ENCODE measurements at regions not wholly inside any gene's neighbourhood (a gene's known extent, or its start where the extent isn't known, plus 50 kb on each side); places are given as distances from the start of the nearest gene placed in this dataset.

- no peak for ATAC-seq (ENCODE audit: poor library complexity)
- intact Hi-C loops (cut with DNase I), result no loop called here
- DNase-seq, result no peak
Observed at GRCh38 chr13:51027644-51028043, 83.4 kb downstream of the C13orf42 start.

- no peak for DNase-seq
- intact Hi-C loops (cut with DNase I), result no loop called here
Observed at GRCh38 chr13:51026016-51026415, 85.1 kb downstream of the C13orf42 start.

GRCh38 chr13:51025245-51025905 lies 85.7 kb downstream of the C13orf42 start:
- DNase-seq (no peak), ATAC-seq (ENCODE audit: poor library complexity) (no peak)
- intact Hi-C loops (cut with DNase I), result no loop called here

More at GRCh38 chr13:51026016-51026415, 85.1 kb downstream of the C13orf42 start:
- ATAC-seq (ENCODE audit: poor library complexity), result no peak

GRCh38 chr13:51021811-51022210 lies 89.3 kb downstream of the C13orf42 start:
- DNase-seq (no peak), ATAC-seq (ENCODE audit: poor library complexity) (no peak)
- intact Hi-C loops (cut with DNase I), result no loop called here

DNA sequence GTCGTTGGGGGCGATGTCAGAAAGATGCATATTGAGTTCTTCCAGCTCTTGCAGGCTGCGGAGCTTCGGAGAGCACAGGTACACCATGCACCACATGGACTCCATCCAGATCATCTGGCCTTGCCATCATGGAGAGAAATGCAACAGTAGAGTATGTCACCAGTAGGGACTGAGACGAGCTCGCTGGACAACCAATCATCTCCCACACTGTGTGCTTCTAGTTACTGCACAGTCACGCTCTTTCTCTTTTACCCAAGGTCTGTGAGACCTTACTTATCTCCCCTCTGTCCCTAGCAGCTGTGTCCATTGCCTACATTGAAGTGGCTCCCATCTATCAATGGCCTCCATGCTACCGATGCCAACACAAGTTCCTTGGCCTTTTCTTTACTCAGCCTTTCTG lies 90.5 kb downstream of the C13orf42 start:
- DNase-seq, result no peak
- ATAC-seq (ENCODE audit: poor library complexity), result no peak
- intact Hi-C loops (cut with DNase I), result no loop called here

- DNase-seq, result no peak
- no peak for ATAC-seq (ENCODE audit: poor library complexity)
- intact Hi-C loops (cut with DNase I), result no loop called here
Observed at GRCh38 chr13:51019026-51019425, 92.0 kb downstream of the C13orf42 start.

DNA sequence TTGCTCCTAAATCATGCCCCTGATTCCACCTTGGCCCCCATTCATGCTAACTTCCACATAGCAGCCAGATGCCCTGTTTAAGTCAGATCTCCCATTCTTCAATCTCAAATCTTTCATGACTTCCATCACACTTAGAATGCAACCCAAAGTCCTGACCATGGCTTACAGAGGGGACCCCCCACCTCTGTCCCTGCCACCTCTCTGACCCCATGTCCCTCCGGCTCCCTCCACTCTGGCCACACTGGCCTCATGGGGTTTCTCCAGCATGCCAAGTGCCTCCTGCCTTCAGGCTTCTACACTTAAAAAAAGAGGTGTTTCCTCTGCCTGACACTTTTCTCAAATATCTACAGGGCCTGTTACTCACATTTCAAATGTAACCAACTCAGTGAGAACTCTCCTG lies 93.6 kb downstream of the C13orf42 start:
- ATAC-seq (ENCODE audit: poor library complexity) (no peak), DNase-seq (no peak)
- intact Hi-C loops (cut with DNase I), result no loop called here

DNA sequence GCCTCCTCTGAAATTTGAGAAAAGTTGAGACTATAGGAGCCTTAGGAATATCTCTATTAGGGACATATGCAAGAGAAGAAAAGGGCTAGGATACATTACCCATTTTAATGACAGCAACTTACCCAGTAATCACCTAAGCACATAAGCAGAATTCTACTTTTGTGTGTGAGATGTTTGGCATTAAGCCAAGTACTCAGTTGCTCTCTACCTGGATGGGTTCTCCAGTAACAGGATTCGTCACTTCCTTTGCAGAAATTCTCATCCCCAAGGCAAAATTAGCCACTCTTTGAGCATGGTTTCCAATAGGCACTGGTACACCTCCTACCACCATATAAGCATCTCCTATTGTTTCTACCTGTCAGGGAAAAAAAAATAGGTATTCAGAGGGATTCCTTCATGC lies 95.1 kb downstream of the C13orf42 start:
- intact Hi-C loops (cut with DNase I), result no loop called here
- ATAC-seq (ENCODE audit: poor library complexity), result no peak
- no peak for DNase-seq

DNA sequence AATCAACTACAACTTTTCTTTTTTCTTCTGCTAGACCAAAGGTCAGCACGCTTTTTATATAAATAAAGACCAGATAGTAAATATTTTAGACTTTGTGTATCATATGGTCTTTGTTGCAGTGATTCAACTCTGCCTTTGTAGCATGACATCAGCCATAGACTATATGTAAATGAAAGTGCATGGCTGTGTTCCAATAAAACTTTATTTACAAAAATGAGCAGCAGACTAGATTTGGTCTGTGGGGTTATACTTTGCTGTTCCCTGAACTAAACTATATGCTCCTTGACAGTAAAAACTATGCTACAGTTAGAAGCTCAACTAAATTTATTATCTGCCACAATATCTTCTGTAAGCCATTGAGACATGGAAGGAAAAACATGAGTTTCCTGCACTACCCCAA lies 100.0 kb downstream of the RNASEH2B start:
- intact Hi-C loops (cut with DNase I), result no loop called here
- no peak for ATAC-seq (ENCODE audit: poor library complexity)

GRCh38 chr13:51007216-51007615 lies 97.6 kb downstream of the RNASEH2B start:
- ATAC-seq (ENCODE audit: poor library complexity), result no peak
- no peak for DNase-seq
- intact Hi-C loops (cut with DNase I), result no loop called here

More for the DNA sequence above, 100.0 kb downstream of the RNASEH2B start:
- DNase-seq, result no peak

DNA sequence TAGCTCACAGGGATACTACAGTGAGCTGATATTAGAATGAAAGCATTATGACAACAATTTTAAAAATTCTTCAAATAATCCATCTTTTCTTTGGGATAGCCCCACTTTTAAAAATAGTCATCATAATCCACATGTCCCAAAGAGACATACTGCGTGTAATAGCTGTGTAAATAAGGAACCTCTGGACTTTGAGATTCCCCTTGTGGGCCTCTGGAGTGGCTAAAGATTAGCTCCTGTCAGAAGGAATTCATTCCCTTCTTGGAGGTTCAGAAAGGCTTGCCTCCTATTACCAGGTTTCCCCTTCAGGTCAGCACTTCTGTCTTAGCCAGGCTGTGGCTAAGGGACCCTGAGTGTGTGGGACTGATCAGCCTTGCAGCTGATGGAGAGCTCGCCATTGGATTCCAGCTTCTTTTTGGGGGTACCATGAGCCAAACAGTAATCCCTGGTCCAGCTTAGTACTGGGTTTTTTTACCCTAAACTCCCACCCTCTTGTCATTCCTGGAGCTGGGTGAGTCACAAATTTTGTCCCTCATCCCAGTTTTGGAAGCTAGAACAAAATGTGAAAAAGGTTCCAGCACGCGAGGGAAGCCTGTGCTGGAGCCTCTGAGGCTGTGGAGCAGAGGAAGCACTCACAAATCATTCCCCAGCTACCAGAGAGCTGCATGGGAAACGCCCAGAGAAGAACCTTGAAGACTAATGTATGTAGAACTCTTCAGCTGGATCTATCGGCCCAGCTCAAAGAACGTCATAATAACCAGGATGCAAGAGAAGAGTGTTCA lies 96.7 kb downstream of the RNASEH2B start:
- DNase-seq, result no peak
- intact Hi-C loops (cut with DNase I), result no loop called here
- peak; percentile 75 for ATAC-seq (ENCODE audit: poor library complexity)
